ENCODE measurements at regions not wholly inside any gene's neighbourhood (a gene's known extent, or its start where the extent isn't known, plus 50 kb on each side); places are given as distances from the start of the nearest gene placed in this dataset.

- no peak for TF ChIP-seq CTCF (IDR thresholded peaks at IDR 0.05)
- no peak overlapping the region for H3K27ac ChIP-seq
- H3K4me3 ChIP-seq (ENCODE audit: low read depth, low read length): no peak overlapping the region
- no peaks in the 10 kb centered on the region for H3K79me2 ChIP-seq
- H3K9me3 ChIP-seq (ENCODE audit: control insufficient read depth, low read length): no peaks in the 10 kb centered on the region
- H3K36me3 ChIP-seq (ENCODE audit: control insufficient read depth, insufficient read depth, low read length): no peaks in the 10 kb centered on the region
- H2AFZ ChIP-seq: no peak overlapping the region
- no peak overlapping the region for H3K9ac ChIP-seq
- H3K4me1 ChIP-seq: no peaks in the 10 kb centered on the region
- H3K4me2 ChIP-seq (ENCODE audit: low read length): no peak overlapping the region
- no peaks in the 10 kb centered on the region for H3K27me3 ChIP-seq (ENCODE audit: control insufficient read depth, insufficient read depth, low read length)
These were observed 2141.2 kb downstream of the PCDH9 start for GRCh38 chr13:65088906-65089305.

DNA sequence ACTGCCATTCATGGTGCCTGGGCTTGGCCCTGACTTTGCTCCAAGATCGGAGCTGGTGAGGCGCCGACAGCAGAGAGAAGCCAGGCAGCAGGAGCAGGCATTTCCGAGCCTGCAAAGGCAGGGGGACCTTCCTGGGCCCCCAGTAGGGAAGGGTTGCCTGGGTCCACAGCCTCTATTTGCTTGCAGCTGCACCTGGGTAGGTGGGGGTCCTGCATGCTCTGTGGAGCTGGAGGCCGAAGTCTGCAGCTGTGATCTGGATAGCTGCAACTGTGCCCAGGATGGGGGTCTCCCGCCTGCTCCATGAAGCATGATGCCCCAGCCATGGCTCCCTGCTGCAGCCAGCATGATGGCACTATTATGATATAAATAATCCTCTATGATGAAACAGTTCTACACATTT, 2144.2 kb downstream of the PCDH9 start:
- no peak for TF ChIP-seq CTCF (IDR thresholded peaks at IDR 0.05)
- Histone ChIP-seq H3K4me2 (ENCODE audit: low read length) (no peak overlapping the region), H3K27me3 (ENCODE audit: control insufficient read depth, insufficient read depth, low read length) (no peaks in the 10 kb centered on the region), H3K4me3 (ENCODE audit: low read depth, low read length) (no peak overlapping the region), H2AFZ (no peak overlapping the region), H3K9me3 (ENCODE audit: control insufficient read depth, low read length) (no peaks in the 10 kb centered on the region), H3K9ac (no peak overlapping the region), H3K79me2 (no peaks in the 10 kb centered on the region), H3K27ac (no peak overlapping the region), H3K4me1 (no peaks in the 10 kb centered on the region), H3K36me3 (ENCODE audit: control insufficient read depth, insufficient read depth, low read length) (no peaks in the 10 kb centered on the region)

DNA sequence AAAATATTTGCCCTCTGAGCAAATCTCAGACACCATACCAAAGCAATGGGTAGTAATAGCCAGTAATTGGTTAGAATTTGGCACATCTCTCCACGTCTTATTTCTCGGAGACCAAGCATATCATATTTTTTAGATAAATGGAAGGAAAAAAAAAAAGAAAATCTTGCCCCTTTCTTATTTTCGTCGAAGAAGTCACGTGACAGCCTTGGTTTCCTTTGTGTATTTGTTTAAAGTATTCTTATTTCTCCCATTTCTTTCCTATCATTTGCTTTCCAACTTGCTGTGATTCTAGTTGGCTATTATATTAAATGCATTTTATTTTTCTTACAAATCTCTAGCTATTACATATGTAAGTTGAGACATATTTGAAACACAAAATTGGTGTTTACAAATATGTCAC, 2155.9 kb downstream of the PCDH9 start:
- Histone ChIP-seq H3K27ac (no peak overlapping the region), H3K4me1 (no peaks in the 10 kb centered on the region), H2AFZ (no peak overlapping the region), H3K4me2 (ENCODE audit: low read length) (no peak overlapping the region), H3K9me3 (ENCODE audit: control insufficient read depth, low read length) (no peaks in the 10 kb centered on the region), H3K36me3 (ENCODE audit: control insufficient read depth, insufficient read depth, low read length) (no peaks in the 10 kb centered on the region), H3K27me3 (ENCODE audit: control insufficient read depth, insufficient read depth, low read length) (no peaks in the 10 kb centered on the region), H3K9ac (no peak overlapping the region), H3K79me2 (no peaks in the 10 kb centered on the region), H3K4me3 (ENCODE audit: low read depth, low read length) (no peak overlapping the region)
- TF ChIP-seq CTCF (IDR thresholded peaks at IDR 0.05): no peak

GRCh38 chr13:65064967-65065366, 2165.2 kb downstream of the PCDH9 start:
- Histone ChIP-seq H3K27me3 (ENCODE audit: control insufficient read depth, insufficient read depth, low read length) (no peaks in the 10 kb centered on the region), H3K4me1 (no peaks in the 10 kb centered on the region), H3K9ac (no peak overlapping the region), H3K79me2 (no peaks in the 10 kb centered on the region), H3K4me2 (ENCODE audit: low read length) (no peak overlapping the region), H3K27ac (no peak overlapping the region), H2AFZ (no peak overlapping the region), H3K9me3 (ENCODE audit: control insufficient read depth, low read length) (no peaks in the 10 kb centered on the region), H3K36me3 (ENCODE audit: control insufficient read depth, insufficient read depth, low read length) (no peaks in the 10 kb centered on the region), H3K4me3 (ENCODE audit: low read depth, low read length) (no peak overlapping the region)
- no peak for TF ChIP-seq CTCF (IDR thresholded peaks at IDR 0.05)

DNA sequence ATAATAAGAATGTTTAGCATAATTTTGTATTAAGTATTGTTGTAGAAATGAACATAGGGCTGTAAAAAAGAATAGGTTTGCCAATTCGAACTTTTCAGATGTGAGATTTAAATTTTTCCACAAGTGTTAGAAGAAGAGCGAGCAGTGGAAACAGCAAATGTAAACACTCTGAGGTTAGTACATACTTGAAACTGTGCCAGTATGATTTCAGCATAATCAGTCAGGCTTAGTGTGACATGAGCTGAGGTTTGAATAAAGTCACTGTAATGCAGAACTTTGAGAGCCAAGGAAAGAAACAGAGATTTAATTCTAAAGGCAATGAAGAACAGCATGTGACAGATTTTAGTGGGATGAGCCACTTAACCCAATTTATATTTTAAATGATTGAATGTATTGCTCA, 2166.4 kb downstream of the PCDH9 start:
- Histone ChIP-seq H3K9me3 (ENCODE audit: control insufficient read depth, low read length) (no peaks in the 10 kb centered on the region), H3K4me1 (no peaks in the 10 kb centered on the region), H3K36me3 (ENCODE audit: control insufficient read depth, insufficient read depth, low read length) (no peaks in the 10 kb centered on the region), H3K27me3 (ENCODE audit: control insufficient read depth, insufficient read depth, low read length) (no peaks in the 10 kb centered on the region), H2AFZ (no peak overlapping the region), H3K27ac (no peak overlapping the region), H3K4me2 (ENCODE audit: low read length) (no peak overlapping the region), H3K4me3 (ENCODE audit: low read depth, low read length) (no peak overlapping the region), H3K9ac (no peak overlapping the region), H3K79me2 (no peaks in the 10 kb centered on the region)
- TF ChIP-seq CTCF (IDR thresholded peaks at IDR 0.05): no peak

Measured in parathyroid adenoma (tissue), 2 donors.